ENCODE measurements at regions not wholly inside any gene's neighbourhood (a gene's known extent, or its start where the extent isn't known, plus 50 kb on each side); places are given as distances from the start of the nearest gene placed in this dataset.

- ChIA-PET CTCF (no interaction called here), POLR2A (no interaction called here)
- no peaks in the 10 kb centered on the region for H3K4me1 Mint-ChIP-seq (ENCODE audit: low read depth)
- no peak for TF ChIP-seq CTCF (IDR thresholded peaks at IDR 0.05)
- no peak overlapping the region for H3K27ac Mint-ChIP-seq
- H3K27me3 Mint-ChIP-seq: no peaks in the 10 kb centered on the region
- ATAC-seq (no peak), DNase-seq (no peak)
- intact Hi-C loops (cut with micrococcal nuclease): no loop called here
- H3K36me3 Mint-ChIP-seq (ENCODE audit: low read depth): no peaks in the 10 kb centered on the region
- no peak overlapping the region for H3K4me3 Mint-ChIP-seq
- H3K9me3 Mint-ChIP-seq: peaks cover 8% of the 10 kb centered on the region
Measured at GRCh38 chr9:81741103-81741502, 51.8 kb upstream of the TLE1 start.

- H3K4me1 Mint-ChIP-seq (ENCODE audit: low read depth): no peaks in the 10 kb centered on the region
- no peak for ATAC-seq
- no peak for TF ChIP-seq CTCF (IDR thresholded peaks at IDR 0.05)
Measured at GRCh38 chr9:81748091-81748490, 58.7 kb upstream of the TLE1 start.

GRCh38 chr9:81753436-81753835 is 64.1 kb upstream of the TLE1 start:
- CTCF ChIA-PET: no interaction called here
- H3K36me3 Mint-ChIP-seq (ENCODE audit: low read depth): no peaks in the 10 kb centered on the region
- H3K4me1 Mint-ChIP-seq (ENCODE audit: low read depth): no peaks in the 10 kb centered on the region
- TF ChIP-seq CTCF (IDR thresholded peaks at IDR 0.05): no peak
- POLR2A ChIA-PET: no interaction called here
- H3K27me3 Mint-ChIP-seq: peaks cover 2% of the 10 kb centered on the region
- no peaks in the 10 kb centered on the region for H3K9me3 Mint-ChIP-seq
- no peak overlapping the region for H3K27ac Mint-ChIP-seq
- no peak overlapping the region for H3K4me3 Mint-ChIP-seq
- DNase-seq (no peak), ATAC-seq (no peak)
- intact Hi-C loops (cut with micrococcal nuclease): no loop called here

More at GRCh38 chr9:81748091-81748490, 58.7 kb upstream of the TLE1 start:
- ChIA-PET POLR2A (no interaction called here), CTCF (no interaction called here)
- H3K9me3 Mint-ChIP-seq: peaks cover 4% of the 10 kb centered on the region
- no peaks in the 10 kb centered on the region for H3K27me3 Mint-ChIP-seq
- no peak overlapping the region for H3K4me3 Mint-ChIP-seq
- H3K36me3 Mint-ChIP-seq (ENCODE audit: low read depth): no peaks in the 10 kb centered on the region
- H3K27ac Mint-ChIP-seq: no peak overlapping the region
- intact Hi-C loops (cut with micrococcal nuclease): no loop called here
- no peak for DNase-seq

- no peaks in the 10 kb centered on the region for H3K36me3 Mint-ChIP-seq (ENCODE audit: low read depth)
- ATAC-seq (no peak), DNase-seq (no peak)
- no peaks in the 10 kb centered on the region for H3K4me1 Mint-ChIP-seq (ENCODE audit: low read depth)
- H3K27ac Mint-ChIP-seq: no peak overlapping the region
- intact Hi-C loops (cut with micrococcal nuclease): no loop called here
- no peak overlapping the region for H3K4me3 Mint-ChIP-seq
- ChIA-PET CTCF (no interaction called here), POLR2A (no interaction called here)
- H3K9me3 Mint-ChIP-seq: no peaks in the 10 kb centered on the region
- peaks cover 2% of the 10 kb centered on the region for H3K27me3 Mint-ChIP-seq
- no peak for TF ChIP-seq CTCF (IDR thresholded peaks at IDR 0.05)
Measured at GRCh38 chr9:81754245-81754644, 64.9 kb upstream of the TLE1 start.

GRCh38 chr9:81755721-81756120 is 66.4 kb upstream of the TLE1 start:
- no peak overlapping the region for H3K27ac Mint-ChIP-seq
- H3K36me3 Mint-ChIP-seq (ENCODE audit: low read depth): no peaks in the 10 kb centered on the region

More at GRCh38 chr9:81755721-81756120, 66.4 kb upstream of the TLE1 start:
- TF ChIP-seq CTCF (IDR thresholded peaks at IDR 0.05): no peak
- no peak for DNase-seq
- H3K4me1 Mint-ChIP-seq (ENCODE audit: low read depth): no peaks in the 10 kb centered on the region
- intact Hi-C loops (cut with micrococcal nuclease): no loop called here
- no peak for ATAC-seq
- ChIA-PET POLR2A (no interaction called here), CTCF (no interaction called here)
- H3K9me3 Mint-ChIP-seq: no peaks in the 10 kb centered on the region
- H3K4me3 Mint-ChIP-seq: no peak overlapping the region
- peaks cover 2% of the 10 kb centered on the region for H3K27me3 Mint-ChIP-seq
